ENCODE measurements at regions not wholly inside any gene's neighbourhood (a gene's known extent, or its start where the extent isn't known, plus 50 kb on each side); places are given as distances from the start of the nearest gene placed in this dataset.

DNA sequence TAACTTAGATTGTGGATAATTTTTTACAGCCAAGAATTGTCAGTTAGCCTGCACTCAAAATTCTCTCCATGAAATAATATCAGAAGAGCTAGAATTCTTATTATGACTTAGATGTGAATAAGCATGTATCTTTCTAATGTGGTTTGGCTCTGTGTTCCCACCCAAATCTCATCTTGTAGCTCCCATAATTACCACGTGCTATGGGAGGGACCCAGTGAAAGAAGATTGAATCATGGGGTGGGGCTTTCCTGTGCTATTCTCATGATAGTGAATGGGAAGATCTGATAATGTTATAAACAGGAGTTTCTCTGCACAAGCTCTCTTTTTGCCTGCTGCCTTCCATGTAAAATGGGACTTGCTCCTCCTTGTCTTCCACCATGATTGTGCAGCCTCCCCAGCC, 176.8 kb downstream of the MAT2B start:
- Mint-ChIP-seq H3K36me3 (ENCODE audit: low read depth) (no peaks in the 10 kb centered on the region), H3K27ac (no peak overlapping the region), H3K4me3 (no peak overlapping the region), H3K9me3 (no peaks in the 10 kb centered on the region), H3K4me1 (ENCODE audit: low read depth) (no peaks in the 10 kb centered on the region), H3K27me3 (no peaks in the 10 kb centered on the region)
- POLR2A ChIA-PET, result interaction anchor here (0.7 kb wide), 1 partner anchor 936 kb away, joined by 3 read pairs; no protein-coding TSS in a partner anchor
- CTCF ChIA-PET, result no interaction called here
- DNase-seq (no peak), ATAC-seq (no peak)
- intact Hi-C loops (cut with micrococcal nuclease), result no loop called here
- TF ChIP-seq, protein P1, sequence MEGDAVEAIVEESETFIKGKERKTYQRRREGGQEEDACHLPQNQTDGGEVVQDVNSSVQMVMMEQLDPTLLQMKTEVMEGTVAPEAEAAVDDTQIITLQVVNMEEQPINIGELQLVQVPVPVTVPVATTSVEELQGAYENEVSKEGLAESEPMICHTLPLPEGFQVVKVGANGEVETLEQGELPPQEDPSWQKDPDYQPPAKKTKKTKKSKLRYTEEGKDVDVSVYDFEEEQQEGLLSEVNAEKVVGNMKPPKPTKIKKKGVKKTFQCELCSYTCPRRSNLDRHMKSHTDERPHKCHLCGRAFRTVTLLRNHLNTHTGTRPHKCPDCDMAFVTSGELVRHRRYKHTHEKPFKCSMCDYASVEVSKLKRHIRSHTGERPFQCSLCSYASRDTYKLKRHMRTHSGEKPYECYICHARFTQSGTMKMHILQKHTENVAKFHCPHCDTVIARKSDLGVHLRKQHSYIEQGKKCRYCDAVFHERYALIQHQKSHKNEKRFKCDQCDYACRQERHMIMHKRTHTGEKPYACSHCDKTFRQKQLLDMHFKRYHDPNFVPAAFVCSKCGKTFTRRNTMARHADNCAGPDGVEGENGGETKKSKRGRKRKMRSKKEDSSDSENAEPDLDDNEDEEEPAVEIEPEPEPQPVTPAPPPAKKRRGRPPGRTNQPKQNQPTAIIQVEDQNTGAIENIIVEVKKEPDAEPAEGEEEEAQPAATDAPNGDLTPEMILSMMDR (IDR thresholded peaks at IDR 0.05), result no peak

DNA sequence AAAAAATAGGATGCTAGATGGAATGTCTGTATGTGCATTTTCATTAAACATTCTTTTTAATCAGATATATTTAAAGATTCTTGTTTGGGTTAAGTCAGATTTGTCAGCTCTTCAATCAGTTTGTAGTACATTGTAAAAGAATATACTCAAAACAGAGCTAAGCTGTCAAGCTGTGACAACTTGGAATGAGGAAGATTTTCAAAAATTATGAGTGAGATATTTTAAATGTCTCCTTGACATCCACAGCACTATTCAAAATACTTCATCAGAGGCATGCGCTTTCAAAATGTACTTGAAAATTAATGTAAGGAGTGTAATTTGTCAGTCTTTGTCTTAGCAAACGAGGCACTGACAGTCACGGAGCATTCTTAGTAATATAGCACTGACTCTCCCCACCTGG, 182.0 kb downstream of the MAT2B start:
- Mint-ChIP-seq H3K9me3 (no peaks in the 10 kb centered on the region), H3K4me1 (ENCODE audit: low read depth) (no peaks in the 10 kb centered on the region), H3K27ac (no peak overlapping the region), H3K36me3 (ENCODE audit: low read depth) (no peaks in the 10 kb centered on the region), H3K27me3 (no peaks in the 10 kb centered on the region), H3K4me3 (no peak overlapping the region)
- ATAC-seq (no peak), DNase-seq (no peak)
- TF ChIP-seq, protein P1 (IDR thresholded peaks at IDR 0.05), result no peak
- POLR2A ChIA-PET, result no interaction called here
- intact Hi-C loops (cut with micrococcal nuclease), result no loop called here
- CTCF ChIA-PET, result no interaction called here

GRCh38 chr5:163692091-163692490, 186.7 kb downstream of the MAT2B start:
- Mint-ChIP-seq H3K27me3 (peaks cover 2% of the 10 kb centered on the region), H3K9me3 (no peaks in the 10 kb centered on the region), H3K4me3 (no peak overlapping the region), H3K4me1 (ENCODE audit: low read depth) (no peaks in the 10 kb centered on the region), H3K36me3 (ENCODE audit: low read depth) (no peaks in the 10 kb centered on the region), H3K27ac (no peak overlapping the region)
- DNase-seq (no peak), ATAC-seq (no peak)
- intact Hi-C loops (cut with micrococcal nuclease), result no loop called here
- TF ChIP-seq, protein P1 (IDR thresholded peaks at IDR 0.05), result no peak
- ChIA-PET CTCF (interaction anchor here (0.9 kb wide), 1 partner anchor 50 kb away, joined by 3 read pairs; no protein-coding TSS in a partner anchor), POLR2A (no interaction called here)

DNA sequence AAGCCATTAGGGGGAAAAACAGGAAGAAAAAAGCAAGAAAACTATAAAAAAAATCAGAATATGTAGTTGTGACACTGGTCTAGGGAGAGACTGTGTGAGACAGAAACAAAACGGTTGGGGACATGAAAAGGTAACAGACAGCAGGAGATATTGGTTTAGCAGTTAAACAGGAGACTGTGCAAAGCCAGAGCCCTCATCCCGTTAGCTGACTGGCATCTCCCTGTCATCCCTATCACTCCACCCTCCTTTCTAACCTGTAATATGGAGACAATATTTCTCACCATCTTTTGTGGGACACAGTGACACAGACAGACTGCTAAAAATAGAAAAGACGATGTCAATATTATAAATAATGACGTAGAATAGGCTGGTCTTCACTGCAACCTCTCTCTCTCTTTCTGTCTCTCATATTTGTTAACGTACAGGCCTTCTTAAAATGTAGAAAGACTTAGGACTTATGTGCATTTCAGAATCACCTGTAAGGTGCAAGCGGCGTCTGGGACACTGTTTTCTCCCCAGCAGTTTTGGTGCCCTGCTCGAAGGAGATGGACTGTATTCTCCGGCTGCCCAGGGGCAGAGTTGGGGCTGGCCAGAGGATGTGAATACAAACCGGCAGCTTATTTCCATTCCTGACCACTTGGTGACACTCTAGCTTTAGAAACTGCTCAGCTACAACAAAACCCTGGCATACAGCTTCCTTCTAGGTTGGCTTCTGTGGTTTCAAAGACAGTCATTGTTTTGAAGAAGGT, 190.6 kb downstream of the MAT2B start:
- peak; percentile 2 for DNase-seq
- CTCF ChIA-PET, result interaction anchor here (1.0 to 1.8 kb wide), 2 partner anchors 131 to 808 kb away, joined by 4 to 6 read pairs; no protein-coding TSS in a partner anchor

DNA sequence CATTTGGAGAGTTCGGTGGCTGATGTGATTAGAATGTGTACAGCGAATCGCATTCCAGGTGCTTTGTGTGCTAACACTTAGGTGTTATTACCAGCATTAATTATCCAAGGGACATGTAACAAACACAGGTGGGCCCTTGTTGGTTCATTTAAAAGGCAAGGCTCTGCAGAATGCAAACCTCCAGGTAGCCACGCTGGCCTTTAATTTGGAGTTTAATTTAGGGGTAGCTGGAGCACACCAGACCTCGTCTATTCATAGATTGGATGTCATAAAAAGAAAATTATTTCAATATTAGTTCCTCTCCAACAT, 191.1 kb downstream of the MAT2B start:
- no peaks in the 10 kb centered on the region for H3K4me1 Mint-ChIP-seq (ENCODE audit: low read depth)
- H3K4me3 Mint-ChIP-seq, result no peak overlapping the region
- CTCF ChIA-PET, result interaction anchor here (1.0 to 1.8 kb wide), 2 partner anchors 132 to 808 kb away, joined by 4 to 6 read pairs; no protein-coding TSS in a partner anchor
- intact Hi-C loops (cut with micrococcal nuclease), result no loop called here
- H3K9me3 Mint-ChIP-seq, result no peaks in the 10 kb centered on the region
- no peak overlapping the region for H3K27ac Mint-ChIP-seq
- DNase-seq (no peak), ATAC-seq (no peak)
- POLR2A ChIA-PET, result no interaction called here
- H3K27me3 Mint-ChIP-seq, result peaks cover 2% of the 10 kb centered on the region
- H3K36me3 Mint-ChIP-seq (ENCODE audit: low read depth), result no peaks in the 10 kb centered on the region
- TF ChIP-seq, protein P1 (IDR thresholded peaks at IDR 0.05), result peak; percentile 5

More for the DNA sequence above, 190.6 kb downstream of the MAT2B start:
- Mint-ChIP-seq H3K4me1 (ENCODE audit: low read depth) (no peaks in the 10 kb centered on the region), H3K27me3 (peaks cover 2% of the 10 kb centered on the region), H3K36me3 (ENCODE audit: low read depth) (no peaks in the 10 kb centered on the region), H3K9me3 (no peaks in the 10 kb centered on the region), H3K27ac (no peak overlapping the region), H3K4me3 (no peak overlapping the region)
- intact Hi-C loops (cut with micrococcal nuclease), result no loop called here
- ATAC-seq, result peak; percentile 65
- POLR2A ChIA-PET, result no interaction called here
- TF ChIP-seq, protein P1 (IDR thresholded peaks at IDR 0.05), result peak; percentile 7

Measured in activated CD8-positive, alpha-beta T cell treated with anti-CD3 and anti-CD28 coated beads for 36 hours (primary cell).